Epithelial cell of esophagus (primary cell): ENCODE measurements at regions not wholly inside any gene's neighbourhood (a gene's known extent, or its start where the extent isn't known, plus 50 kb on each side); places are given as distances from the start of the nearest gene placed in this dataset.

Experiments
- DNase-seq: peaks from one replicate; pipeline ENCODE4 v3.0.0; 2010; ENCODE audit warnings: low read depth
- H3K4me3 ChIP-seq: 2 replicates; pipeline ENCODE4 v1.5.1; 2011; ENCODE audit warnings: mild to moderate bottlenecking, low read length, control low read depth
- TF ChIP-seq, protein P1 (sequence below): IDR thresholded peaks from 2 replicates; pipeline ENCODE4 v1.5.1; 2011; ENCODE audit warnings: low read depth, mild to moderate bottlenecking, low read length, control low read depth, inconsistent platforms; ENCODE audit not compliant: insufficient read depth; ENCODE audit errors: missing control alignments

DNA sequence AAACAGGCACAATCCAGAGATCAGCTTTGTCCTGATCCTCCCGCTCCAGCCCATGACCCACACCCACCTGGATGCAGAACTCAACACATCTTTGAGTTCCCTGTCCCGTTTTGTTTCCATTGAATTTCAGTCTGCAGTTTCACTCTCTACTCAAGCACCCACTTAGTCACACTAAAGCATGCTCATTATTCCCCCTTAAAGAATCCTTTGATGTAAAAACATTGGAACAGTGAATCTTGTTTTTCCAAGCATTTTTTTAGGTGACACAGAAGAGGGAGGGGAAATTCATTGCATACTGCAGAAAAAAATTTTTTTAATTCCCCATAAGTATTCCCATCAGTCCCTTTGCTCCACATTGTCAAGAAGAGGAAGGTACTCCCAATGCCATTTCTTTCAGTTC lies 249.7 kb upstream of the TTC29 start:
- DNase-seq: no peak
- TF ChIP-seq, protein P1, sequence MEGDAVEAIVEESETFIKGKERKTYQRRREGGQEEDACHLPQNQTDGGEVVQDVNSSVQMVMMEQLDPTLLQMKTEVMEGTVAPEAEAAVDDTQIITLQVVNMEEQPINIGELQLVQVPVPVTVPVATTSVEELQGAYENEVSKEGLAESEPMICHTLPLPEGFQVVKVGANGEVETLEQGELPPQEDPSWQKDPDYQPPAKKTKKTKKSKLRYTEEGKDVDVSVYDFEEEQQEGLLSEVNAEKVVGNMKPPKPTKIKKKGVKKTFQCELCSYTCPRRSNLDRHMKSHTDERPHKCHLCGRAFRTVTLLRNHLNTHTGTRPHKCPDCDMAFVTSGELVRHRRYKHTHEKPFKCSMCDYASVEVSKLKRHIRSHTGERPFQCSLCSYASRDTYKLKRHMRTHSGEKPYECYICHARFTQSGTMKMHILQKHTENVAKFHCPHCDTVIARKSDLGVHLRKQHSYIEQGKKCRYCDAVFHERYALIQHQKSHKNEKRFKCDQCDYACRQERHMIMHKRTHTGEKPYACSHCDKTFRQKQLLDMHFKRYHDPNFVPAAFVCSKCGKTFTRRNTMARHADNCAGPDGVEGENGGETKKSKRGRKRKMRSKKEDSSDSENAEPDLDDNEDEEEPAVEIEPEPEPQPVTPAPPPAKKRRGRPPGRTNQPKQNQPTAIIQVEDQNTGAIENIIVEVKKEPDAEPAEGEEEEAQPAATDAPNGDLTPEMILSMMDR: no peak
- no peak overlapping the region for H3K4me3 ChIP-seq

DNA sequence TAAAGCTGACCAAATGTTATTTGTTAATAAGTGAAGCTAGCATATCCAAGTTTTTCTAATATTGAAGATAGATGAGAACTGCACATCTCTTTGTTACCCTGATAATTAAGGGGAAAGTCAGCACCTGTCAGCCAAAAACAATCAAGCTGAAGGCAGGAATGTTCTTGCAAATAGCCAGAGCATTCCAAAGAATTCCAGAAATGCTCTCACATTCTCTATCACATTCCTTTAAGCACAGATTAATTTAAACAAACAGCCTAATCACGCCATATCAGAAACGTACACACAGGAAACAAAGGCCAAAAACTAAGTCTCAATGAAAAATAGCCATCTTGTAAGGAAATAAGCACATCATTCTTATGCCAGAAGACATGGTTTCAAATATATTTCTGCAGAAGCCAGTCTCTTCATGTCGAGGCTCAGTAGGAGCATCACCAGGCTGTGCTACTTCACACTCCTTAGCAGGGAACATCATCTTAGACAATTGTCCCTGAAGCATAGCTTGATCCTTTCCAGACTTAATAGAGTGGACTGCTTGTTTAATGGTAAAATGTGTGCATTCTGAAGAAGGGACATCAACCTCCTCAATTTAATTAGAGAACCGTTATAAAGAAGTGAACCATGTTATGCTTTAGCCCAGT lies 252.9 kb upstream of the TTC29 start:
- TF ChIP-seq, protein P1: no peak
- no peak for DNase-seq
- no peak overlapping the region for H3K4me3 ChIP-seq

DNA sequence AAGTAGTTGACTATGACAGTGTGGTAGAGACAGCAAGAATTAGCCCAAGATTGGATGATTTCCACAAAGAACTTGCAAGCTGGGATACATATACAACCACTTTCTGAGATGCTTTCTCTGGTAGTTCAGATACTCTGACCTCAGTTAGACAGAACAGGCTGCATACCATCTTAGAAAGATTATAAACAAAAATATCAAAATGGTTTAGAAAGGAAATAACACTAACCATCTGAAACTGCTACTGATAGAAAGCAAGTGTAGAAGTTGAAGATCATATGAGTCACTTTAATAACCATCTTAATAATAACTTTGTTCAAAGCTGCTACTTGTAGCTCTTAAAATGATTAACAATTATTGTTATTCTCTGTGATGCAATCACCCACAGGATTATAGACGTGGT lies 255.4 kb upstream of the TTC29 start:
- no peak for DNase-seq
- TF ChIP-seq, protein P1: no peak
- H3K4me3 ChIP-seq: no peak overlapping the region

DNA sequence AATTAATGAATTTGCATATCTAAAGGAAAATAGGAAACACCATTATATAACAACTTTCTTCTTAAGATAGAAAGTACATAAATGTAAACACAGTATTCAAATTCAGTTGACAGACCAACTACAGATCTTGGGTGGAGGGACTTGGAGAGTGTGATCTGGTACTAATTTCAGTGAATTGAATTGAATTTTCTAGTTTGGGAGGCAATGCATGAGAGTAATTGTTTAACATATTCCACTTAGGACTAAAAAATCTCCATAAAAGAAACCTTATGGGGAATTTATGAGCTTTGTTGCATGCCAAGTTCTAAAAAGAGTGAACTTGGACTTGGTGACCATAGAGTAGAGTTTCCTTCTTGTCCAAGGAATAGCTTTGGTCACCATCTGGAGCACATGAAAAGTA lies 261.1 kb upstream of the TTC29 start:
- TF ChIP-seq, protein P1: no peak
- H3K4me3 ChIP-seq: no peak overlapping the region
- DNase-seq: no peak

DNA sequence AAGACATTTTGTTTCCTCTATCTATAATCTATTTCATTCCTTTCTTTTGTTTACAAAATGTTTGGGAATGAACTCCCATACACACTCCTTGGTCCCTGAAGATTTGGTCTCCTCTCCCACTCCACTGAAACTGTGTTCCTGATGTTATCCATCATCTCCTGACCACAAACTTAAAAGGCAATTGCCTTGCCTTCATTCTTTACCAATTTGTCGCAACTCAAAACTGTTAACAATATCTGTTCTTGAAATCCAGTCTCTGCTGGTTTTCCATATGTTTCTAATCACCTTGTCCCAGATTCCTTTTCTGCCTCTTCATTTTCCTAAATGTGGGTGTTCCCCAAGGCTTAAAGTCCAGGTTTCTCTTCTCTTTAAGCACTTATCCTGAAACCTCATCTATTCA lies 262.2 kb upstream of the TTC29 start:
- no peak for DNase-seq
- no peak overlapping the region for H3K4me3 ChIP-seq
- TF ChIP-seq, protein P1: no peak

DNA sequence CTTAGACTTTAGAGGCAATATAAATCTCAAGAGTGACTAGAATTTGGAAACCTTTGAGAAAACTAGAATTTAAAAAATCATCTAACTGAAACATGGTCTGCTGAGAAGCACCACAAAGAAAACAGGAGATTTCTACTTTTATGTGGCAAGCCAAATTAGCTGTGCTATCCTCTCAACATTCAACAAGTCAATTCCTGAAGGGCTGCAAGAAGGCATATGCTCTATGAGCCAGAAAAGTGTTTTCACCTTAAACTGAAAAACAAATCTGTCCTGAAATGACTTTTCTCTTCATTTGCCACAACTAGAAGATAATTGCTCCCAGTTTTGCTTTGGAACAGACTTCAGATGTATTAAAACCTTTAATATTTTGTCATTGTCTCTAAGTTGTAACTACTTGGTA lies 263.2 kb upstream of the EDNRA start:
- H3K4me3 ChIP-seq: no peak overlapping the region
- DNase-seq: no peak
- TF ChIP-seq, protein P1: no peak

DNA sequence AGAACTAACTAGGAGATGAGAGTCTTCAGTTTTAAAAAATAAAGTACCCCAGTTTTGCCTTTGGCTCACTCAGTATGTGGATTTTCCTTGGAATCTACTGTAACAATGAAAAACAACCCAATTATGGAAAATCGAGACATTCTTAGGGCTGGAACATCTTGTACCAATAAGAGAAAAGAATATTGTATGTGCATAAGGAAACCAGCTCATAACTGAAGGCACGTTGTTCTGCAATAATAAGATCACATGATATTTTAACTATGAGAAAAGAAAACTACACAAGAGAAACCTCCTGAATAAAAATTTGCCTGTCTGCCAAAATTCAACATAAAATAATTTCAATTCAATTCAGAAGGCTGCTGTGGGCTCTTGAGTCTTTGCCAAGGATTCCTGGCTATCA lies 261.8 kb upstream of the EDNRA start:
- DNase-seq: no peak
- no peak overlapping the region for H3K4me3 ChIP-seq
- TF ChIP-seq, protein P1: no peak
